ENCODE measurements at regions not wholly inside any gene's neighbourhood (a gene's known extent, or its start where the extent isn't known, plus 50 kb on each side); places are given as distances from the start of the nearest gene placed in this dataset.

DNA sequence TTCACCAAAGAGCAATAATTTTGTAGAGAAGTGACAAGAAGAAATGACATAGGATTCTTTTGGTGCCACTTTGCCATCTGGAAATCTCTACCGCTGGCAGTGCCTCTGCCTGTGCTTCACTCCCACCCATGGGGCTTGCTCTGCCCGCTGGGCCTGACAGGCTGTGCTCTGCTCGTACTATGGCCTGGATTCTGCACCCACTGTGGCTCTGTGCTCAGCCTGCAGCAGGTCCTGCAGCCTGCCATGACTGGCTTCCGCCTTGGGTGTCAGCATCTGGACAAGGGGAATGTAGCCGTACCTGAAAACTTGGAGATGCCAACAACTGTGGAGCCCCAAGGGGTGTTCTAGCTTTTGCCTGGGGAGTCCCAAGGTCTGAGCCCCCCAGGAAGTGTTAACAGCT is 792.3 kb downstream of the CDH8 start:
- no peak for TF ChIP-seq TAF1 (IDR thresholded peaks at IDR 0.05; ENCODE audit: low read depth)
- TF ChIP-seq EZH2 (IDR thresholded peaks at IDR 0.05; ENCODE audit: borderline replicate concordance, insufficient read depth, low read length, poor library complexity, severe bottlenecking): no peak
- no peak for TF ChIP-seq SMC3 (conservative IDR thresholded peaks at IDR 0.05; ENCODE audit: poor library complexity)
- TF ChIP-seq, protein P1, sequence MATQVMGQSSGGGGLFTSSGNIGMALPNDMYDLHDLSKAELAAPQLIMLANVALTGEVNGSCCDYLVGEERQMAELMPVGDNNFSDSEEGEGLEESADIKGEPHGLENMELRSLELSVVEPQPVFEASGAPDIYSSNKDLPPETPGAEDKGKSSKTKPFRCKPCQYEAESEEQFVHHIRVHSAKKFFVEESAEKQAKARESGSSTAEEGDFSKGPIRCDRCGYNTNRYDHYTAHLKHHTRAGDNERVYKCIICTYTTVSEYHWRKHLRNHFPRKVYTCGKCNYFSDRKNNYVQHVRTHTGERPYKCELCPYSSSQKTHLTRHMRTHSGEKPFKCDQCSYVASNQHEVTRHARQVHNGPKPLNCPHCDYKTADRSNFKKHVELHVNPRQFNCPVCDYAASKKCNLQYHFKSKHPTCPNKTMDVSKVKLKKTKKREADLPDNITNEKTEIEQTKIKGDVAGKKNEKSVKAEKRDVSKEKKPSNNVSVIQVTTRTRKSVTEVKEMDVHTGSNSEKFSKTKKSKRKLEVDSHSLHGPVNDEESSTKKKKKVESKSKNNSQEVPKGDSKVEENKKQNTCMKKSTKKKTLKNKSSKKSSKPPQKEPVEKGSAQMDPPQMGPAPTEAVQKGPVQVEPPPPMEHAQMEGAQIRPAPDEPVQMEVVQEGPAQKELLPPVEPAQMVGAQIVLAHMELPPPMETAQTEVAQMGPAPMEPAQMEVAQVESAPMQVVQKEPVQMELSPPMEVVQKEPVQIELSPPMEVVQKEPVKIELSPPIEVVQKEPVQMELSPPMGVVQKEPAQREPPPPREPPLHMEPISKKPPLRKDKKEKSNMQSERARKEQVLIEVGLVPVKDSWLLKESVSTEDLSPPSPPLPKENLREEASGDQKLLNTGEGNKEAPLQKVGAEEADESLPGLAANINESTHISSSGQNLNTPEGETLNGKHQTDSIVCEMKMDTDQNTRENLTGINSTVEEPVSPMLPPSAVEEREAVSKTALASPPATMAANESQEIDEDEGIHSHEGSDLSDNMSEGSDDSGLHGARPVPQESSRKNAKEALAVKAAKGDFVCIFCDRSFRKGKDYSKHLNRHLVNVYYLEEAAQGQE (IDR thresholded peaks at IDR 0.05; ENCODE audit: borderline replicate concordance): no peak
- no peak for TF ChIP-seq EP300 (conservative IDR thresholded peaks at IDR 0.05; ENCODE audit: poor library complexity, severe bottlenecking)
- no peak overlapping the region for H2AFZ ChIP-seq (ENCODE audit: low read depth, low read length)

DNA sequence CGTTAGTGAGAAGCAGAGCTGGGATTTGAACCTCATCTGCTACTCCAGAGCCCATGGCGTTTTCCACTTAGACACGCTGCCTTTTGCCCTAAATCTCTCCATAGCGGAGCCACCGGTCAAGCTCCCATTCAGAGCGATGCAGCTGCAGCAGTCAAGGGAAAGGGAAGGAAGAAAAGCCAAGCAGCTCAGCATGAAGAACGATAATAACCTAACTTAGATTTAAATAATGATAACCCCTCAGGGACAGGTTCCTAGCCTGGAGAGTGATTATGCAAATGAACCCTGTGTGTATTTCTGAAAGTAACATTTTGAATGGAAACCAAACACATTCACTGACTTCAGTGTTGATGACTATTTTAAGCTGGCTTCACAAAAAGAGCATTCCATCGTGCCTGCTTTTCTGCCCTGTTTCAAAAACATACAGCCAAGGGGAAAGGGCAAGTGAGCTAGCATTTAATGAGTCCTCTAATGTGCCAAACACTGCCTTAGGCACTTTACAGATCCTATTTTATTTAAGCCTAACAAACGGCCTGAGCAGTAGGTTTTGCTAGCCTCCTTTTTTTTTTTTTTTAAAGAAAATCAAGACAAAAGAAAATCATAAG is 798.3 kb downstream of the CDH8 start:
- Histone ChIP-seq H3K9ac (ENCODE audit: low read length) (no peak overlapping the region), H4K20me1 (ENCODE audit: insufficient read depth) (no peaks in the 10 kb centered on the region), H3K36me3 (ENCODE audit: insufficient read depth, low read length) (no peaks in the 10 kb centered on the region), H3K4me2 (ENCODE audit: low read length) (peak overlapping the region; percentile 36), H3K9me2 (ENCODE audit: insufficient read depth, low read length) (no peaks in the 10 kb centered on the region), H3K27me3 (ENCODE audit: insufficient read depth, low read depth, low read length) (no peaks in the 10 kb centered on the region), H3K9me3 (ENCODE audit: low read length) (no peaks in the 10 kb centered on the region), H3K79me2 (replicated peaks; ENCODE audit: insufficient read depth, low read length) (no peaks in the 10 kb centered on the region), H2AFZ (ENCODE audit: low read depth, low read length) (no peak overlapping the region), H3K27ac (ENCODE audit: low read length) (no peak overlapping the region), H3K4me3 (ENCODE audit: low read length) (peak overlapping the region; percentile 37), H3F3A (ENCODE audit: insufficient read depth, low read length, poor library complexity, severe bottlenecking) (no peaks in the 10 kb centered on the region)
- TF ChIP-seq POLR2AphosphoS5 (IDR thresholded peaks at IDR 0.05) (no peak), SMC3 (conservative IDR thresholded peaks at IDR 0.05; ENCODE audit: poor library complexity) (no peak), EP300 (conservative IDR thresholded peaks at IDR 0.05; ENCODE audit: poor library complexity, severe bottlenecking) (no peak), MXI1 (conservative IDR thresholded peaks at IDR 0.05; ENCODE audit: poor library complexity, severe bottlenecking) (no peak), EZH2 (IDR thresholded peaks at IDR 0.05; ENCODE audit: borderline replicate concordance, insufficient read depth, low read length, poor library complexity, severe bottlenecking) (no peak), RAD21 (conservative IDR thresholded peaks at IDR 0.05) (no peak), TAF1 (IDR thresholded peaks at IDR 0.05; ENCODE audit: low read depth) (no peak)
- TF ChIP-seq, protein P2, sequence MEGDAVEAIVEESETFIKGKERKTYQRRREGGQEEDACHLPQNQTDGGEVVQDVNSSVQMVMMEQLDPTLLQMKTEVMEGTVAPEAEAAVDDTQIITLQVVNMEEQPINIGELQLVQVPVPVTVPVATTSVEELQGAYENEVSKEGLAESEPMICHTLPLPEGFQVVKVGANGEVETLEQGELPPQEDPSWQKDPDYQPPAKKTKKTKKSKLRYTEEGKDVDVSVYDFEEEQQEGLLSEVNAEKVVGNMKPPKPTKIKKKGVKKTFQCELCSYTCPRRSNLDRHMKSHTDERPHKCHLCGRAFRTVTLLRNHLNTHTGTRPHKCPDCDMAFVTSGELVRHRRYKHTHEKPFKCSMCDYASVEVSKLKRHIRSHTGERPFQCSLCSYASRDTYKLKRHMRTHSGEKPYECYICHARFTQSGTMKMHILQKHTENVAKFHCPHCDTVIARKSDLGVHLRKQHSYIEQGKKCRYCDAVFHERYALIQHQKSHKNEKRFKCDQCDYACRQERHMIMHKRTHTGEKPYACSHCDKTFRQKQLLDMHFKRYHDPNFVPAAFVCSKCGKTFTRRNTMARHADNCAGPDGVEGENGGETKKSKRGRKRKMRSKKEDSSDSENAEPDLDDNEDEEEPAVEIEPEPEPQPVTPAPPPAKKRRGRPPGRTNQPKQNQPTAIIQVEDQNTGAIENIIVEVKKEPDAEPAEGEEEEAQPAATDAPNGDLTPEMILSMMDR (IDR thresholded peaks at IDR 0.05; ENCODE audit: poor library complexity, severe bottlenecking): no peak
- TF ChIP-seq, protein P1 (IDR thresholded peaks at IDR 0.05; ENCODE audit: borderline replicate concordance): no peak

More for the DNA sequence above, 792.3 kb downstream of the CDH8 start:
- no peak overlapping the region for H3K9ac ChIP-seq (ENCODE audit: low read length)
- no peak overlapping the region for H3K27ac ChIP-seq (ENCODE audit: low read length)
- H3K36me3 ChIP-seq (ENCODE audit: insufficient read depth, low read length): no peaks in the 10 kb centered on the region
- no peaks in the 10 kb centered on the region for H3K27me3 ChIP-seq (ENCODE audit: insufficient read depth, low read depth, low read length)
- H3K4me2 ChIP-seq (ENCODE audit: low read length): no peak overlapping the region
- H3K9me2 ChIP-seq (ENCODE audit: insufficient read depth, low read length): no peaks in the 10 kb centered on the region
- no peak overlapping the region for H3K4me3 ChIP-seq (ENCODE audit: low read length)
- H3K9me3 ChIP-seq (ENCODE audit: low read length): no peaks in the 10 kb centered on the region
- H4K20me1 ChIP-seq (ENCODE audit: insufficient read depth): no peaks in the 10 kb centered on the region
- no peaks in the 10 kb centered on the region for H3F3A ChIP-seq (ENCODE audit: insufficient read depth, low read length, poor library complexity, severe bottlenecking)
- H3K79me2 ChIP-seq (replicated peaks; ENCODE audit: insufficient read depth, low read length): no peaks in the 10 kb centered on the region

All from neural cell (in vitro differentiated cells).